ENCODE measurements at regions not wholly inside any gene's neighbourhood (a gene's known extent, or its start where the extent isn't known, plus 50 kb on each side); places are given as distances from the start of the nearest gene placed in this dataset.

GRCh38 chr15:97189162-97189780, 771.2 kb upstream of the ARRDC4 start:
- no peak for DNase-seq (ENCODE audit: extremely low read depth, insufficient read length)
- no peaks in the 10 kb centered on the region for H3K27me3 ChIP-seq (replicated peaks; ENCODE audit: control insufficient read depth, insufficient read depth, low read length)
- H3K36me3 ChIP-seq (ENCODE audit: control insufficient read depth, insufficient read depth, low read length) = no peaks in the 10 kb centered on the region
- no peak overlapping the region for H3K4me3 ChIP-seq (replicated peaks; ENCODE audit: low read depth, low read length)
- TF ChIP-seq, protein P1, sequence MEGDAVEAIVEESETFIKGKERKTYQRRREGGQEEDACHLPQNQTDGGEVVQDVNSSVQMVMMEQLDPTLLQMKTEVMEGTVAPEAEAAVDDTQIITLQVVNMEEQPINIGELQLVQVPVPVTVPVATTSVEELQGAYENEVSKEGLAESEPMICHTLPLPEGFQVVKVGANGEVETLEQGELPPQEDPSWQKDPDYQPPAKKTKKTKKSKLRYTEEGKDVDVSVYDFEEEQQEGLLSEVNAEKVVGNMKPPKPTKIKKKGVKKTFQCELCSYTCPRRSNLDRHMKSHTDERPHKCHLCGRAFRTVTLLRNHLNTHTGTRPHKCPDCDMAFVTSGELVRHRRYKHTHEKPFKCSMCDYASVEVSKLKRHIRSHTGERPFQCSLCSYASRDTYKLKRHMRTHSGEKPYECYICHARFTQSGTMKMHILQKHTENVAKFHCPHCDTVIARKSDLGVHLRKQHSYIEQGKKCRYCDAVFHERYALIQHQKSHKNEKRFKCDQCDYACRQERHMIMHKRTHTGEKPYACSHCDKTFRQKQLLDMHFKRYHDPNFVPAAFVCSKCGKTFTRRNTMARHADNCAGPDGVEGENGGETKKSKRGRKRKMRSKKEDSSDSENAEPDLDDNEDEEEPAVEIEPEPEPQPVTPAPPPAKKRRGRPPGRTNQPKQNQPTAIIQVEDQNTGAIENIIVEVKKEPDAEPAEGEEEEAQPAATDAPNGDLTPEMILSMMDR (IDR thresholded peaks at IDR 0.05; ENCODE audit: insufficient read depth, low read length, poor library complexity, severe bottlenecking) = no peak

DNA sequence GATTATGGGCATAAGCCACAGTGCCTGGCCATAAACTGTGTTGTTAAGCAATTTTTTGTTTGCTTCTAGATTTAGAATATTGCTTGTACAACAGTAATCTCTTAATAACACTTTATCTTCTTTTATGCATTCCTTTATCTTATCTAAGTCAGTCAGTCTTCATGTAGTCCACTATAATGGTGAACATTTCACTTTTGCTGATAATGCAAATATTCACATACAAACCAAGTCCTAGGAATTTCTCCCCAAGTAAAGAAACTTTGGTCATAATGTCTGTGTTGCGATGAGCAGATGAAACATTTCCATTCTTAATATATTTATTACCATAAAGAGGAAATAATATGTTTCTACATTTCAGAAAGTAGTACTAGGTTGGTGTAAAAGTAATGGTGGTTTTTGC, 765.8 kb upstream of the ARRDC4 start:
- TF ChIP-seq, protein P1 (IDR thresholded peaks at IDR 0.05; ENCODE audit: insufficient read depth, low read length, poor library complexity, severe bottlenecking) = no peak
- DNase-seq (ENCODE audit: extremely low read depth, insufficient read length) = no peak
- Histone ChIP-seq H3K4me3 (replicated peaks; ENCODE audit: low read depth, low read length) (no peak overlapping the region), H3K36me3 (ENCODE audit: control insufficient read depth, insufficient read depth, low read length) (no peaks in the 10 kb centered on the region), H3K27me3 (replicated peaks; ENCODE audit: control insufficient read depth, insufficient read depth, low read length) (no peaks in the 10 kb centered on the region)

DNA sequence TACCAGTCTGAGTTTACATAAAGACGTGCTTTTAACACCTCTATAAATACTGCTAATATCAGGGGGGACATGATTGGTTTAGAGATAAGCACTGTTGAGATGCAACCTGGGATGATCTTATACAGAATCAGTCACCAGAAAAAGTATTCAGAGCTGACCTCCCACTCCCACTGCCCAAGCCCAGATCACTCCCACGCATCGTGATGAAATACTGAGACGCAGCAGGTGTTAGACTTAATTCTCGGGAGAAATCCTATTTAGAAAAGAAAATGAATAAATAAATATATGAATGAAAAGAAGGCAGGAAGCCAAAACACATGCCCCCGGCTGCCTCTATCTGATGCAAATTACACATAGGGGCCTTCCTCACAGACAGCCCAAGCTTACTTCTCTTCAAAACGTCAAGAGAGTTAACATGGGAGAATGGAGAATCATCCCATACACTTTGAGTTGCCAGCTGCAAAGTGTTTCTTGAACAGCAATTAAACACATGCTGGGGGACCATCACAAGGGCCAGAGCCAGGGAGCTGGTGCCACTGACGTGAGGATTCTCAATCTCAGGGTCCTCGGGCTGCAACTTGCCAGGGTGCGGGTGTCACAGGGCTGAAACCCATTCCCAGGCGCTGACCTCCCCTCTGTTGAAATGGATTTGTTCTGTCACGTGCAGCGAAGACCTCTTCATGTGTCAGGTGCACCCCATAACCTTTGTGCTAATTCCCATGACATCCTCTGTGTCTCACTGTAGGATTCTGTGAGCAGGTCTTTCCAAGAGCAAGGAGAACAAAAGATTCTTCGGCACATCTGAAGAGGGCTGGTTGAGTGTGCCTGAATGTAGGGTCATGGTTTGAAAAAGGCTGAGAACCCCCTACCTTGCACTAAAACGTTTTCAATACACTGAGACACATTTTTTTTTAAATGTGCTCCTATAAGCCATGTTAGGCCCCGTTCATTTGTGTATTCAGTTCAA, 764.2 kb upstream of the ARRDC4 start:
- TF ChIP-seq, protein P1 (IDR thresholded peaks at IDR 0.05; ENCODE audit: insufficient read depth, low read length, poor library complexity, severe bottlenecking) = no peak
- Histone ChIP-seq H3K36me3 (ENCODE audit: control insufficient read depth, insufficient read depth, low read length) (no peaks in the 10 kb centered on the region), H3K4me3 (replicated peaks; ENCODE audit: low read depth, low read length) (no peak overlapping the region), H3K27me3 (replicated peaks; ENCODE audit: control insufficient read depth, insufficient read depth, low read length) (no peaks in the 10 kb centered on the region)
- DNase-seq (ENCODE audit: extremely low read depth, insufficient read length) = no peak

DNA sequence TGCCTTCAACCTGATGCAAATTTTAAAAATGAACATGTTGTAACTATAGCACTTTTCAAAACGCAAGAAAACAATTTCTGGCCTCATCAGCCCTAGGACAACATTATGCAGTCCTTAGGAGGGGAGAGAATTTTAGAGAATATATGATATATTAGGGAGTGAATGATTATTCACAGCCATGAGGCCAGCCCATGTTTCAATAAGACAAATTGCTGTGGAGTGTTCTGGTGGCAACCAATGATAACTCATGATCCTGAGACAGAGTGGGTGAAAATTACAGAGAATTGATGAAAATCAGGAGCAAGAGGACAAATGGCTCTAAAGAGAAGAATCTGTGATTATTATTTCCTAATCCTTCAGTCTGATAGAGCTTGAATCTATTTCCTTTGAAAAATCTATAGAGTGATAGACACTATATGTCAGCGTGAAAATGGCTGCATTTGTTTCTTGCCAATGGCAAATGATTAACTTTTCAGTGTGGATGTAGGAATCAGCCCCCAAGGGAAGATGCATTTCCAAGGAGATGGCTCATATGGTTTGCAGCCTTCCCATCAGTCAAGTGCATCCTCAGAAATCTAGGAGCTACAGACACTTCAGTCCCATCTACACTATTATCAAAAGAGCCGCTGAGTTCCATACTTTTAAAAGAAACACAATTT, 761.0 kb upstream of the ARRDC4 start:
- no peaks in the 10 kb centered on the region for H3K27me3 ChIP-seq (replicated peaks; ENCODE audit: control insufficient read depth, insufficient read depth, low read length)
- H3K4me3 ChIP-seq (replicated peaks; ENCODE audit: low read depth, low read length) = no peak overlapping the region
- DNase-seq (ENCODE audit: extremely low read depth, insufficient read length) = no peak
- TF ChIP-seq, protein P1 (IDR thresholded peaks at IDR 0.05; ENCODE audit: insufficient read depth, low read length, poor library complexity, severe bottlenecking) = no peak
- no peaks in the 10 kb centered on the region for H3K36me3 ChIP-seq (ENCODE audit: control insufficient read depth, insufficient read depth, low read length)

DNA sequence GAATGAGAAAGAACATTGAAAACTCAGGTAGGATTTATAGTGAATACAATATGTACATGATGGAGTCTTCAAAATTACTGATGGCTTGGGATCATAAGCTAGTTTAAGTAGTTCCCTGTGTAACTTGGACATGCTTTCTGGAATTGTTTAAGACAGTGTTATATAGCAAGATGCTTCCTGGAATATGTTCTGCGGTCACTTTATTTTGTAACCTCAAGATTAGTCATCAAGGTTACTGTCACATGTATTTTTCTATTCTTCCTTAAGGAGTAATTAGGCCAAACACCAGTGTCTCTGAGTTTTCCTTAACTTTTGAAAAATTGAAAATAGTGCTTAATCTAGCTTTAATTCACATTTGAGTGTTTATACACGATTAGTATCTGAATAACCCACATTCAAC, 760.3 kb upstream of the ARRDC4 start:
- DNase-seq (ENCODE audit: extremely low read depth, insufficient read length) = no peak
- TF ChIP-seq, protein P1 (IDR thresholded peaks at IDR 0.05; ENCODE audit: insufficient read depth, low read length, poor library complexity, severe bottlenecking) = no peak
- no peak overlapping the region for H3K4me3 ChIP-seq (replicated peaks; ENCODE audit: low read depth, low read length)
- H3K27me3 ChIP-seq (replicated peaks; ENCODE audit: control insufficient read depth, insufficient read depth, low read length) = no peaks in the 10 kb centered on the region
- no peaks in the 10 kb centered on the region for H3K36me3 ChIP-seq (ENCODE audit: control insufficient read depth, insufficient read depth, low read length)

Data from GM06990 (cell line).